SIG-M5 treated with dmso at 0.1 percent for 504 hours (cell line): ENCODE measurements at regions not wholly inside any gene's neighbourhood (a gene's known extent, or its start where the extent isn't known, plus 50 kb on each side); places are given as distances from the start of the nearest gene placed in this dataset.

Source experiments
- DNase-seq: peaks from one replicate; lab custom pipeline; 2025; ENCODE audit not compliant: unreplicated experiment; lab: John Stamatoyannopoulos, UW

DNA sequence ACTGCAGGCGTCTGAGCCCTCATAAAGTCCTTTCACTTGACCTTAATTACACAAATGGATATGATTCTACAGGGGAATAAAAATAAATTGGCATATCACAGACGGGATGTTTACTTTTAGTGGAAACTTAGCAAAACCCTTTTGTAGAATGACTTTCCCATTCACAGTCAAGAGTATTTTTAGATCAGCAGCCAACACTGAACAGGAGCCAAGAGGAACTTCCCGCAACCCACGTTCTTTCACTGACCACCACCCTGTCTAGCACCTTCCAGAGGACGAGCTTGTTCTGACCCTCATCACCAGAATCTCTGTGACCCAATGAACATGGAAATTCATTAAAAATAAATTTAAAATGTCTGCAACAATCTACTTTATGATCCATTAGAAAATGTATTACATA, 119.0 kb upstream of the SNTG2 start:
- DNase-seq: no peak

DNA sequence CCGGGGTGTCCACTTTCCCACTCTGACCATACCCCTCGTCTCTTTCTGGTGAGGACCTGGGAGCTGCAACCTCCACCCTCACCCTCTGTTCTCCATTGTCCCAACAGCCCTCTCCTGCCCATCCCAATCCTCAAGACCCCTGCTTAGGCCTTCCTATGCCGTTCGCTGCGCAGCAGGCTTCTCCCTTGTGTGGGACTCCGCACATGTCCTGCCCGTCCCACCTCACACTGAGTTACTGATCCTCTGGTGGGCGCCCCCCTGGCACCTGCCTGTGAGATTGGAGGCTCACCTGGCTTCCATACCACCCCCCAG, 119.5 kb upstream of the SNTG2 start:
- DNase-seq: no peak

DNA sequence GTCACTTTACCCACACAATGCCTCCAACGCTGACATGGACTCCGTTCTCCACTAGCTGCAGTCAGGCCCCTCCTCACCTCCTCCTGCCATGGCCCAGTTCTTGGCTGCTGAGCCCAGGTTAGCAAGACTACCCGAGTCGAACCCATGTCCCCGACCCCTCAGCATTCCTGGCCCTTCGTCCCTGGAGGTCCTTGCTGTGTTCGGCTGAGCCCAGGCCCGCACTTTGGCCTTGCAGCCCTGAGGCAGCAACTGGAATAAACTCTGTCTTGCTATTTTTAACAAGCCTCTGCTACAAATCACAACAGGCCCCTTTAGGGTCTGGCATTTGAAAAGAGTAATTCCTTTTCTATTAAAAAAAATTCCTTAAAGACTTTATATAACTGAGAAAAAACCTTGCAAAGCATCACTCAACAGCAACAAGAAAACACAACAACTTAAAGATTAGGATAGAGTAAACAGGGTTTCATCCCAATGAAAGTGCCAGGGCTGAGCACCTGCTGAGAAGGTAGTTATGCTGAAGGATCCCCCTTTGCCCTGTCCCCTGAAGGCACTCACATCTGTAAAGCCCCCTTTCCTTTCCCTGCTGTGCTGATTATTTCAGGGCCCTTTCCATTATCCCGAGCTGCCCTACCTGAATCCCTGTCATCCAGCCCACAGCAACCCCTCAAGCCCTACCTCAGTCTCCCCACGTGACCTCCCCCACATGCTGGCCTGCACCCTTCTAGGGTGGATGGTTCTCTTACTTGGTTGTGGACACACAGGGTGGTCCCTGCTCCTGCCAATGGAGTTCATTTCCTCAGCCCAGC, 120.0 kb upstream of the SNTG2 start:
- DNase-seq: no peak

DNA sequence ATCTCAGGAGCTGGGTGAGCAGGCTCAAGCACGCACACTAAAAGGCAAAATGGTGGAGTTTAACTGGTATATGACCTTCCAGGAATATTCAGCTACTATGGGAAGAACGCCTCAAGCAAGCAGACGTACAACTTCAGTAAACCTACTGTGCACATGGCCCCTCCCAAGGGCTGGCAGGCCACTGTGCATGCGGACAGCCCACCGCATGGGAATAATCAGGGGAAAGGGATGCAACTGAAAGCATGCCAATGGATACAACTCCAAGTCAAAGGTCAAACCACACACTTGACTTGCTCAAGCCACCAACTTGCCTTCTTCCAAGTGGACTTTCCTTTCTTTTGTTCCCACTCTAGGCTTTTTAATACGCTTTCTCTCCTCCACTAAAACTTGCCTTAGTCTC, 121.6 kb upstream of the SNTG2 start:
- DNase-seq: no peak

DNA sequence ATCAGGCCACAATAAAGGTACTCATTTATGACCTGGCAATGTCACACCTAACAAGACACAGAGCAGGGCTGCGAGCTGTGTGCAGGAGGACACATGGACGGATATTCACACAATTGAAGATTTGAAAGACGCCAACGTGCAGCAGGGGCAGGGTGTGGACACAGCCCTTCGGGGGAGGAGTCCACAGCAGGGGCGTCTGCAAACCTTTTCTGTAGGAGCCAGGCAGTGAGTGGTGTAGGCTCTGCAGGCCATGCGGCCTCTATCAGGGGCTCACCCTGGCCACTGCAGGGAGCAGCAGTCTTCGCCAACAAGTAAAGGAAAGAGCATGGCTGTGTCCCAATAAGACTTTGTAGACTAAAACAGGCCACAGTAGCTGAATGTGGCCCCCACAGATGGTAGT, 125.7 kb upstream of the SNTG2 start:
- DNase-seq: no peak

DNA sequence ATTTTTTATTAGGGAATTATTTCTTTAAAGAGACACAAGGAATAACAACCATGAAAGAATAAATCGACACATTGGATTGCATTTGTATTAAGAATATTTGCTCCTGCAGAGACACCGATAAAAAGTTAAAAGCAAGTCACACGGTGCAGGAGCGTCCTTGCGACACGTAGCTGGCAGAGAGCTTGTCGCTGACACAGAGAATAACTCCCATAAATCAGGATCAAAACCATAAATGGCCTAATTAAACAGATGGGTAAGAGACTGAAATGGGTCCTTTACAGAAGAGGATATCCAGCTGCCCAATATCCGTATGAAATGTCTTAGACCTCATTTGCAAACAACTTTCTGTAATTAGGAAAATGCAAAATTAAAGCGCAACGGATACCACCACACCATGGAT, 126.1 kb upstream of the SNTG2 start:
- DNase-seq: no peak

DNA sequence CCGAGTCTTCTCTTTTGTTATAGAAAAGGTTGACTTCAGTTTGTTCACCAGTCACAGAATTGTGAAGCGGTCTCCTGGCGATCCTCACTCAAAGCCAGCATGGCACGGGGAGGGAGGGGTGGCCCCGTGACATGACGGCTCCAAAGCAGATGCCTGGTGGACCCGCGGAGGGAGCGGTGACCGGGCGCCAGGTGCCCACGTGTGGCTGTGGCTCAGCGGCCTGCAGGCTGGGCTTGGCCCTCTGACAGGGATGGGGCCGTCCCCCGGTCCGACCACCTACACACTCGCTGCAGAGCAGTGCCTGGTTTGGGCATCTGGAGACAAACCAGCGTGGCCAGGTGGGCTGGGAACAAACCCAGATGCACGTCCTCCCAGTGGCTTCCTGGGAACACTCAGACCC, 129.1 kb upstream of the SNTG2 start:
- DNase-seq: no peak

DNA sequence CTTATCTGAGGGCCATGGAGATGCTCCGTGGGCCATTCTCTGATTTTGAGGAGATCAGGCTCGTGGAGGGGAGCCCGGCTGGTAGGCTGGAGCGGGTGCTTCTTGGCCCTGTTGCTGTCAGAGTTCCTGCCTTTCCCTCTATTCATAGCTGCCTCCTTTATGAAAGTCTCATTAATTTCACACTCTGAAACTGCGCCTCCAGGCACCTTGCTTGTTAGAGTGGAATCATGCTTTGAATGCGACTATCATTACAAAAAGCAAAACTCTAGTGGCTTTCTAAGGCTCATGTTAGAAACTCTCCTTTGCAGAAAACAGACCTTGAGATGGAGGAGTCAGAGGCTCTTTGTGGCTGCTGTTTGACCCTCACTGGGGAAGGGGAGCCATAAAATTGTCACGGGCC, 131.0 kb upstream of the SNTG2 start:
- no peak for DNase-seq

DNA sequence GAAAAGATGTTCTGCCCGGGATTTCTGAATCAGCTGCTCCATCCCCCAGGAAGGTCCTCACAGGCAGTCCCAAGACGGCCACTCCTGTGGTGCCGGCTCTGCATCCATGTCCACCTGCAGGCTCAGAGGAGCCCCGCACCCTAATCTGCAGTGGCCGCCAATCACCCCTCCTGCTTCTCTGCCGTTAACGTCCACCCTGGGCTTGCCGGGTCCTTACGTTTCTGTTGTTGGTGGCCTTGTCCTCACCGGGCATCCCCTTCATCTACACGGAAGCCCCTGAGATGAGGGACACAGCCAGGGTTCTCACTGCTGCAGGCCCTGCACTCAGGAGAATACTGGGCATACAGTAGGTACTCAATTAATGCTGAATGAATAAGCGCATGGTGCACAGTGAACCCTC, 131.5 kb upstream of the SNTG2 start:
- no peak for DNase-seq

DNA sequence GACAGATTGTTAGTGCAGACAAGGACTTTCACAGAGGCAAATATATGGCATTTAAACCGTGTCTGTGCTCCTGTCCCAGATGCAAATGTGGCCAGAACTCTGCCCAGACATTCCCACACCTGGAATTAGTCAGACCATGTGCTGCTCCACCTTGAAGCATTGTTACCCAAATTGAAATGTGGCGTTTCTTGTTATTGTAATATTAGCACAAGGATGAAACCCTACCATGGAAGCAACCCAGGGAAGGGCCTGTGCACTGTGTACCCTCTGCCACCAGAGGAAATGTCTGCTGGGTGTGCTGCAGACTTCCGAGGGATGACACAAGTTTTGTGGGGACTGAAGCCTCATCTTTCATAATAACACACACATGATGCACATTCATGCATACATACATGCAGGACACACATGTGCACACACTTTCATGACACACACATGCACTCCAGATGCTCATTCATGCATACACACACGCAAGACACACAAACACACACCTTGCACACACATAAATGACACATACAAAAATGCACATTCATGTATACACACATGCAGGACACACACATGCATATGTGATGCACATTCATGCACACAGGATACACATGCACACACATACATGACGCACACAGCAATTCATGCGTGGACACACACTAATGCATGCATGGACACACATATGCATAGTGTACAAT, 133.2 kb upstream of the SNTG2 start:
- no peak for DNase-seq

DNA sequence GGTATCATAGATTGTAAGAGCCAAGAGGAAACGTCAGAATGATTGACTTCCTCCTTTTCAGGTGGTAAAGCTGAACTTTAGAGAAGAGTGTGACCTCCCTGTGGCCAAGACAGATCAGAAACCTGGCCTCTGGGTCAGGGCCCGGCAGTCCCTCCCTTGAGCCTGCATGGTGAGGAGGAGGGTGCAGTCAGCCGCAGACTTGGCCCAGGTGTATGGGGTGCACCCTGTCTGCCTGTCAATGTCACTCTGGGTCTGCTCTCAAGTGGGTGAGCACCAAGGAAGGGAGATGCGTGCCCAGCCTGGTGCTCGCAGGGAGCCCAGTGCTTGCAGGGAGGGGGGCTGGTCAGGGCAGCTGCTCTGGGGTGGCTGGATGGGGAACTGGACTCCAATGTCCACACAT, 134.4 kb upstream of the SNTG2 start:
- no peak for DNase-seq

DNA sequence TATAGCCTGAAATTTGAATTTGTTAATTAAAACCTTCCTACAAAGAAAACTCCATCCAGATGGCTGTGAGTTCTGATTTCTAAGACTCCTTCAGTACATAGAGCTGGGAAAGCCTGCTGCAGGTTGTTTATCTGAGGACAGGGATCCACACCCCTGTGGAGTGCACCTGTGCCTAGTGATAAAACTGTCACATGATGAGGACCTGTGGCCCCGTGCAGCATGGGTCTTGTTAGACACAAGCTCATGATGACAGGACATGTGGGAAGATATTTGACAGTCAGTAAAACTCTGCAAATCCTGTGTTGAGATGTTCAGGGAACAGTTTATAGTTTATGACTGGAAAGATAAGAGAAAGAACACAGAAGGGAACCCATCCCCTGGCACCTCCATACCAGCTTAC, 133.2 kb upstream of the TMEM18 start:
- no peak for DNase-seq

DNA sequence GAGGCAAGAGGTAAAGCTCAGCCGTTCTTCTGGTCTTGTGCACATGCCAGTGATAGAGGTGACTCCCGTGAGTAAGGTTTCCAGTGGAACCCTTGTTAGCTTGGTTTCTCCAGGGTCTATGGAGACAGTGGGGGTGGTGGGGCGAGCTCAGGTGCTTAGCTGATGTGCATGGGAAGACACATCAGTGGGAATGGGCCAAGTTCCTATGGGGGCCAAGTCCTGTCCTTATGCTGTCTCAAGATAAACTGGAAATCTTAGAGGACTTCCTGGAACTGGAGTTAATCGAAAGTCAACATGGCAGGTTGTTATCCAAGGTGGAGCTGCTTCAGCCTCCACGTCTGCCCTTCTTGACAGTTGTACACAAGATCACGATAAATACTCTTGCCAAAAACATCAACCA, 130.1 kb upstream of the TMEM18 start:
- DNase-seq: no peak

DNA sequence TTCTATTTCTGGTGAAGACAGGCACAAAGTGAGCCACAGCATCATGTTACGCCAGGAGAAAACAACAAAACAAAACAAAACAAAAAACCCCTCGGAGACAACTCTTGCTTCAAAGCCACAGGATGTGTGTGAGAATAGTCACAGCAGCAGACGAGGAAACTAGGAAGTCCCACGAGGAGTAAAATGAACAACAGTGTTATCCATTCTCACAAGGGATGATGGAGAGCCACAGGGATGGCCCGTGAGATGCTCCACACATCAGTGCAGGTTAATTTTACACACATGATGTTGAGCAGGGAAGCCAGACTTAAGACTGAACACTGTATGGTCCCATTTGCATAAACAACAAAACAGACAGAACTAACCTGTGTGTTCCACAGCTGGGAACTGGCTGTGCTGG, 128.5 kb upstream of the TMEM18 start:
- DNase-seq: no peak

DNA sequence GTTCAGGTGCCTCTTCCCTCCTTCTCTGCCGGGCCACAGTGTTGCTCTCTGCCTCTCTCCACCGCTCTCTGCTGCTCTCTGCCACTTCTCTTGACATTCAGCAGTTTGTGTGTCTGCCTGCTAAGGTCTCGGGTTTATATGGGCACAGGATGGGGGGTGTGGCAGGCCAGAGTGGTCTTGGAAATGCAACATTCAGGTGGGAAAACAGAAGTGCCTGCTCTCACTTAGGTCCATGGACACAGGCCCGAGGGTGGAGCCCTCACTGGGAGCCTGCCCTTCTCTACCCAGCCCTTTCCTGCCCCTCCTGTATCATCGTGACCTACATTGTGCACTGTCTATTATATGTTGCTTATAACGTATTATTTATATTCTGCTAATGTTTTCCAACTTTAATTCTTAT, 120.8 kb upstream of the TMEM18 start:
- no peak for DNase-seq

DNA sequence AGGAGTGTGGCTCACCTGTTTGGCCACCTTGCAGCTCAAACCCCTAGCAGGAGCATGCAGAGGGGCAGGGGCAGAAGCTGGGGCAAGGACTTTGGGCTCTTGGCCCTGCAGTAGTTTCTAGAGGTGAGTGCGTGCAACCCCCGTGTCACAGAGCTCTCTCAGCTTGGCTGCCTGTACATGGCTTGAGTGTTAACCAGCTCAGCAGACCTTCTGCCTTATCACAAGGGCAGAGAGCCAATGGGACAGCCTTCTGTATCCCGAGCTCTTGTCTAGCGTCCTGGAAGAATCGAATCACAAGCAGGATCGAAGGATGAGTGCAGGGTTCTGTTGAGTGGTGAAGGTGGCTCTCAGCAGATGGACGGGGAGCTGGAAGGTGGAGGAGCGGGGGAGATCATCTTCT, 120.3 kb upstream of the TMEM18 start:
- DNase-seq: no peak

DNA sequence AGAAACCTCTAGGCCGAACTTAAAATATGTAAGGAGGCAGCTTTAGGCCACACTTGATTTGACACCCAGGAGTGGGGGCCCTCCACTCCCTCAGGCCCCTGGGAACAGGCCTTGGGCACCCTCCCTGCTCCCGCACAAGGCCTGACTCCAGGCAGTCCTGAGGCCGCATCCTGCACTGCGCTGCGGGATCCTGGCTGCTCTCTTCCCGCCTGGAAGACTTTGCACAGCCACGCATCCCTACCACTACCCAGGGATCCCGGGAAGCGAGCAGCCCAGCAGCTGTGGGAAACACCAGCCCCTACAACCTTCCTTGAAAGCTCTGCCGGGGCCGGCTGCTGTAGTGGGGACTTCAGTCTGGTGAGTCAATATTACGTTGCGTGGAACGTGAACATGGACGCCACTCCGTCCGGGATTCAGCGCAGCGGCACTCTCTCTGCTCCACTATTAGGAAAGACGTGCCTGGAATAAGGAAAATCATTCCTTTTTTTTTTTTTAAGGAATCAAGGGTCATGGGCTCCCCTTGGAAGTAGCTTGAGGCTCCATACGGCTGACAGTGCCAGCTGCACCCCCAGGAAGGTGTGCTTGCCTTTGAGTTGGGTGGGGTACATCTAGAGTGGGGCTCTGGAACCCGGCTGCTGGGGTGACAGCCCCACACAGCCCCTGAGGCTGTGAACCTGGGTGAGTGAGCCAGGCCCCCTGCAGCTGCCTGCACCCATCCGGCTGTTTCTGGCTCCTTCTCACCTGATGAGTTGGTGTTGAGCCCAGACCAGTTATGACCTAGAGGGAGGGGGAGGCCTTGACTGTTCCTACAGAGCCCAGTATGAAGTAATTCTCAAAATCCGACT, 119.2 kb upstream of the TMEM18 start:
- DNase-seq: no peak

DNA sequence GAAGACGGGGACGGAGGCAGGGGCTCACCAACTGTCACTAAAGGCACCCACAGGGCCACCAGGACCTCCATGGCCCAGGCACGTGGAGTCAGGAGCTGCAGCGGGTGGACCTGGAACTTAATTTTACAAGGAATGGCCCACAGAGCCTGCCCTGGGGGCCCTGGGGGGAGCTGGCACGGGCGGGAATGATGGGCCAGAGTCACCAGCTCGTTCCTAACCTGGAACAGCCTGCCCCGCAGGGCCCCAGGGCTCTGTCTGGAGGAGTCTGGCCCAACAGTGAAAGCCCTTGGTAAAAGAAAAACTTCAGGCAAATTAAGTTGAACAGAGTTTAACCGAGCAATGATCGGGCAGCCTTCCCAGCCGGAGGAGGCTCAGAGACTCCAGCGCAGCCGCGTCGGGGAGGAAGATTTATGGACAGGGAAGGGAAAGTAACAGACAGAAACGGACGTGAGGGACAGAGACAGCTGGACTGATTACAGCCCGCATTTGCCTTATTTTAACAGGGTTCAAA, 118.4 kb upstream of the TMEM18 start:
- no peak for DNase-seq

DNA sequence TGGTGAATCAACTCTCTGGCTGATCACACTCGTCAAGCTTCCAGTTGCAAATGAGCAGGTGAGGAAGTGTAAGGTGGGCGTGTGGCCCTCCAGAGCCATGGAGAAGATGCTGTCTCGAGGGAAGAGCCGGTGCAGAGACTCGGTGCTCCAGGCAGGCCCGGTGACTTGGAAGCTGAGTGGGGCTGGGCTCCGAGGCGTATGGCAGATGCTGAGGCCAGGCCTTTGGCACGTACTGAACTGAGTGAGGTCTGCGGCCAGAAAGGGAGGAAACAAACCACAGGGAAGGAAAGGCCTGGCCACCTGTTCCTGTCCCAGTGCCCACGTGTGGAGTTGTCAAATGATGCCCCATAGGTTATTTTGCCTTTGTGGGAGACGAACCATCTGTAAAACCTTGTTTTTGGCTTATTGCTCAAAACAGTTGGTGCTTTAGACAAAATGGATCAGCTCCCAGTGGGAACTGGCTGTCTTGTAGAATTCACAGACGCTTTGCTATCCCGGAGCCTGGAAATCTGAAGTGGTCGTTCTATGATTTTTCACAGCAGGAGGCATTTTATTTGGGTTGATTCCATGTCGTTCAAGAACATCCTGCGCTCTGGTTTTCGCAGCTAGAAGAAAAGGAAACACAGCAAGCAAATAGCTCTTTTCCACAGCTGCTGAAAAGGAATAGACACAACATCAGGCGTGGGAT, 117.5 kb upstream of the TMEM18 start:
- no peak for DNase-seq

DNA sequence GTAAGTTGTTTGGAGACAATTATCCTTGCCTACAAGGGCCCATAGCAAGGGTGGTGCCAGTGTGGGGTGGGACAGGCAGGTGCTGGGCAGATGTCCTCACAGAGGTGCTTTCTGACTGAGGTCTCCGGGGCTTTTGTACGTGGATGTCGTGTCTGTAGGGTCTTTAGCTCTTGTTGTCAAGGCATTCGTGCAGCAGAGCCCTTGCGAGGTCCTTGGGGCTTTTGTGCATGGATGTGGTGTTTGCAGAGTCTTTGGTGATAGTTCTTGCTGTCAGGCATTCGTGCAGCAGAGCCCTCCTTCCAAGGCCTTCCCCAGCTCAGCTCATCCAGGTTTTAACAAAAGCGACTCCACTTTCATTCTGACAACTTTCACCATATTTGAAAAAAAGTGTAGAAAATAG, 116.0 kb upstream of the TMEM18 start:
- no peak for DNase-seq

DNA sequence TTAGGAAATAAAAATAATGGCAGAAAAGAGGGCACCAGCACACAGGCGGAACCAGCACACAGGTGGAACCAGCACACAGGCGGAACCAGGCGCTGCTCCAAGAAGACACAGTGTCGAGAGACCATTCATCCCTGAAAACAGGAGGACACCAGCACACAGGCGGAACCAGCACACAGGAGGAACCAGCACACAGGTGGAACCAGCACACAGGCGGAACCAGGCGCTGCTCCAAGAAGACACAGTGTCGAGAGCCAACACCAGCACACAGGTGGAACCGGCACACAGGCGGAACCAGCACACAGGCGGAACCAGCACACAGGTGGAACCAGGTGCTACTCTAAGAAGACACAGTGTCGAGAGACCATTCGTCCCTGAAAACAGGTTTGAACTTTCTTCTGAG, 115.5 kb upstream of the TMEM18 start:
- no peak for DNase-seq
